Head of caudate nucleus (tissue), 42 donors: ENCODE measurements at regions not wholly inside any gene's neighbourhood (a gene's known extent, or its start where the extent isn't known, plus 50 kb on each side); places are given as distances from the start of the nearest gene placed in this dataset.

Experiments
- DNase-seq, 42 donors: peaks; one replicate each; pipeline versions ENCODE4 v3.0.0 to v3.0.0-alpha.2; 2020 to 2021; ENCODE audit warnings: mixed read lengths in 7 of 42
- intact Hi-C: fragments of 100-400 bp; cut with DNase I; formaldehyde crosslinking; loops from one replicate; pipeline ENCODE4 v1.15.0; 2022

- intact Hi-C loops: no loop called here
- DNase-seq: no peak
Observed at GRCh38 chr11:110966131-110966530, 253.9 kb upstream of the ARHGAP20 start.

GRCh38 chr11:110962921-110963320, 250.7 kb upstream of the ARHGAP20 start:
- DNase-seq: no peak
- intact Hi-C loops: no loop called here

- no peak for DNase-seq
- intact Hi-C loops: no loop called here
Observed at GRCh38 chr11:110960167-110960566, 247.9 kb upstream of the ARHGAP20 start.

- intact Hi-C loops: no loop called here
- no peak for DNase-seq
Observed at GRCh38 chr11:110958216-110958615, 246.0 kb upstream of the ARHGAP20 start.

- intact Hi-C loops: no loop called here
- DNase-seq: no peak
Observed at GRCh38 chr11:110955776-110956175, 243.5 kb upstream of the ARHGAP20 start.

GRCh38 chr11:110951950-110952503, 239.8 kb upstream of the ARHGAP20 start:
- intact Hi-C loops: no loop called here
- no peak for DNase-seq

- DNase-seq: no peak
- intact Hi-C loops: no loop called here
Observed at GRCh38 chr11:110951037-110951949, 239.1 kb upstream of the ARHGAP20 start.

GRCh38 chr11:110948112-110948511, 235.9 kb upstream of the ARHGAP20 start:
- no peak for DNase-seq
- intact Hi-C loops: no loop called here

GRCh38 chr11:110947096-110947495, 234.9 kb upstream of the ARHGAP20 start:
- DNase-seq: no peak
- intact Hi-C loops: no loop called here

GRCh38 chr11:110939471-110939870, 227.2 kb upstream of the ARHGAP20 start:
- intact Hi-C loops: no loop called here
- DNase-seq: no peak

GRCh38 chr11:110935018-110935640, 222.9 kb upstream of the ARHGAP20 start:
- intact Hi-C loops: no loop called here
- DNase-seq: no peak

- intact Hi-C loops: no loop called here
Observed at GRCh38 chr11:110929129-110929528, 216.9 kb upstream of the ARHGAP20 start.

GRCh38 chr11:110928391-110928790, 216.2 kb upstream of the ARHGAP20 start:
- DNase-seq: no peak

More at GRCh38 chr11:110929129-110929528, 216.9 kb upstream of the ARHGAP20 start:
- no peak for DNase-seq

GRCh38 chr11:110921742-110922521, 209.7 kb upstream of the ARHGAP20 start:
- peak in 4 of 42 donors; percentile 10 to 52 (median 36) for DNase-seq
- intact Hi-C loops: no loop called here

More at GRCh38 chr11:110928391-110928790, 216.2 kb upstream of the ARHGAP20 start:
- intact Hi-C loops: no loop called here

- intact Hi-C loops: no loop called here
- DNase-seq: no peak
Observed at GRCh38 chr11:110919241-110919922, 207.1 kb upstream of the ARHGAP20 start.

- intact Hi-C loops: no loop called here
- DNase-seq: no peak
Observed at GRCh38 chr11:110918351-110918750, 206.1 kb upstream of the ARHGAP20 start.

GRCh38 chr11:110912437-110912836, 200.2 kb upstream of the ARHGAP20 start:
- no peak for DNase-seq
- intact Hi-C loops: no loop called here

- intact Hi-C loops: no loop called here
- no peak for DNase-seq
Observed at GRCh38 chr11:110910384-110910783, 198.1 kb upstream of the ARHGAP20 start.

GRCh38 chr11:110909336-110909735, 197.1 kb upstream of the ARHGAP20 start:
- DNase-seq: no peak
- intact Hi-C loops: no loop called here
